ENCODE measurements at regions not wholly inside any gene's neighbourhood (a gene's known extent, or its start where the extent isn't known, plus 50 kb on each side); places are given as distances from the start of the nearest gene placed in this dataset.

DNA sequence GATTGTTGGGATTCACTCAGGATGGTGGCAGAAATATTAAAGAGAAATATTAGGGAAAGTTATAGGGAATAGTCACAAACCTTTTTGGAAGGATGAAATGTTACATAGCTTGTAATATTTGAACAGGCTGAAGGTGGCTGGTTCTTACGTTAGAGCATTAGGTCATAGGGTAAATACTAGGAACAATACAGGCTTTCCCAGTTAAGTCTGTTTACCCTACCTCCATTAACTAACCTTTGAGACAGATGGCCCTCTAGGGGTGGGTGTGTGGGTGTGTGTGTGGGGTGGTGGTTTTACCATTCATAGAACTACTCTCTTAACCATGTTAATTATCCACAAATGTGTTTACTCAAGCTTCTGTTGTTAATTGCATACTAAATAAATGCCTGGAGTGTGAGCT, 94.3 kb upstream of the STK32A start:
- TF ChIP-seq, protein P1, sequence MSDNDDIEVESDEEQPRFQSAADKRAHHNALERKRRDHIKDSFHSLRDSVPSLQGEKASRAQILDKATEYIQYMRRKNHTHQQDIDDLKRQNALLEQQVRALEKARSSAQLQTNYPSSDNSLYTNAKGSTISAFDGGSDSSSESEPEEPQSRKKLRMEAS (IDR thresholded peaks at IDR 0.05): no peak
- TF ChIP-seq, protein P2, sequence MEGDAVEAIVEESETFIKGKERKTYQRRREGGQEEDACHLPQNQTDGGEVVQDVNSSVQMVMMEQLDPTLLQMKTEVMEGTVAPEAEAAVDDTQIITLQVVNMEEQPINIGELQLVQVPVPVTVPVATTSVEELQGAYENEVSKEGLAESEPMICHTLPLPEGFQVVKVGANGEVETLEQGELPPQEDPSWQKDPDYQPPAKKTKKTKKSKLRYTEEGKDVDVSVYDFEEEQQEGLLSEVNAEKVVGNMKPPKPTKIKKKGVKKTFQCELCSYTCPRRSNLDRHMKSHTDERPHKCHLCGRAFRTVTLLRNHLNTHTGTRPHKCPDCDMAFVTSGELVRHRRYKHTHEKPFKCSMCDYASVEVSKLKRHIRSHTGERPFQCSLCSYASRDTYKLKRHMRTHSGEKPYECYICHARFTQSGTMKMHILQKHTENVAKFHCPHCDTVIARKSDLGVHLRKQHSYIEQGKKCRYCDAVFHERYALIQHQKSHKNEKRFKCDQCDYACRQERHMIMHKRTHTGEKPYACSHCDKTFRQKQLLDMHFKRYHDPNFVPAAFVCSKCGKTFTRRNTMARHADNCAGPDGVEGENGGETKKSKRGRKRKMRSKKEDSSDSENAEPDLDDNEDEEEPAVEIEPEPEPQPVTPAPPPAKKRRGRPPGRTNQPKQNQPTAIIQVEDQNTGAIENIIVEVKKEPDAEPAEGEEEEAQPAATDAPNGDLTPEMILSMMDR (IDR thresholded peaks at IDR 0.05; ENCODE audit: low read depth, low read length, missing input control): no peak
